DMS153 treated with DMSO at 0.1 percent for 48 hours (cell line): ENCODE measurements at regions not wholly inside any gene's neighbourhood (a gene's known extent, or its start where the extent isn't known, plus 50 kb on each side); places are given as distances from the start of the nearest gene placed in this dataset.
A peak's percentile ranks its signal among the peaks of the same experiment; 100 is the strongest.

Experiments
- DNase-seq: peaks from one replicate; lab custom pipeline; 2025; ENCODE audit not compliant: unreplicated experiment; lab: John Stamatoyannopoulos, UW

DNA sequence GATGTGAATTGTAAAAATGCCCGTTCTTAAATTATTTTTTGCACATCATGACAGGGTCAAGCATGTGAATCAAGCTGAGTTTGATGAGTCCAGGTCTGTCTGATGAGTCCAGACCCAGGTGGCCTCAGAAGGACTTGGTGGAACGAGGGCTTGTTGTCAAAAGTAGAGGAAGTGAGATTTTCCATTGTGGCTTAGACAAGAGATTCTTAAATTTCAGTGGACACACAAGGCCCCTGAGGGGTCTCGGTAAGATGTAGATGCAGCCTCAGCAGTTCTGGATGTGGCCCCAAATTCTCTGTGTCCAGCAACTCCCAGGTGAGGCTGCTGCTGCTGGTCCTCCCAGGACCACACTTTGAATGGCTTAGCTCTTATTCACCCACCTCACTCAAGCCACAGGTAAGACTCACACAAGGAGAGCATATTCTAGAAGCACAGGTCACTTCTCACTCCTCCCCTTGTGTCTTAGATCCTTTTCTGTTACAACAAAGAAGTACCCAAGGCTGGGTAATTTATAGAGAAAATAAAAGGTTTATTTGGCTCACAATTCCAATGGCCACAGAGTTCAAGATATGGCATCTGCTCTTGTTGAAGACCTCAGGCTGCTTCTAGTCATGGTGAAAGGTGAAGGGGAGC lies 98.8 kb downstream of the GGTLC2 start:
- DNase-seq, result no peak

DNA sequence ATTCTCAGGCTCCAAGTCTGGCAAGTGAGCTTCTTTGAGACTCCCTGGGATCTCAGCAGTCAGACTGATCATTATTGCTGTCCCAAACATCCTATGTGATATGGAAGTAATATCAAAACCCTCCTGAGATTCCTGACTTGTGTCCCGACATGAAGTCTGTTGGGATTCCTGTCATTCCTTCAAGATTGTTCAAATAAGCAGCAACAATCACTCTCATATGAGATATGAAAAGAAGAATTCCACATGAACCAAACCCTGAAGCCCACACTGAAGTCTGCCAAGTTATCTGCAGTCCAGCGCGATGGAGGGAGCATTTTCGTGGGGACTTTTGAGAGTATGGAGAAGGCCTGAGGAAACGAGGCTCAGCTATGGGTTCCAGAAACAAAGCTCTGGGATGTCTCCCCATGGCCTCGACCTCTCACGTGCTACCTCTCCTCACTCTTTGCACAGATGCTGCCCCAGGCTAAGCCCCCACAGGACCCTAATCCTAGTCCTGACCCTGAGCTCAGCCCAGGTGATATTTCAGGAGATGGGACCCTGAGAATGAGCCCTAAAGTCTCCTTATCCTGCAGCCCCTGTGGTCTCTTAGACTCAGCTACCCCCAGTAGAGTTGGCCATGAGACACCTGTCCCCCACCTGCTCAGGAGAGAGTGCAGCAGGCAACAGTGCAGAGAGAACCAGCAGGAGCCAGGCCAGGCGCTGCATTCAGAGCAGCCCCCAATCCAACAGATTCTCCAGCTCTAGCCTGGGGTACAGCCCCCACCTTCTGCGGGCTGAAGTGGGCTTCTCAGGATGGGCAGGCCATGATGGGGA lies 100.2 kb downstream of the GGTLC2 start:
- DNase-seq, result no peak

DNA sequence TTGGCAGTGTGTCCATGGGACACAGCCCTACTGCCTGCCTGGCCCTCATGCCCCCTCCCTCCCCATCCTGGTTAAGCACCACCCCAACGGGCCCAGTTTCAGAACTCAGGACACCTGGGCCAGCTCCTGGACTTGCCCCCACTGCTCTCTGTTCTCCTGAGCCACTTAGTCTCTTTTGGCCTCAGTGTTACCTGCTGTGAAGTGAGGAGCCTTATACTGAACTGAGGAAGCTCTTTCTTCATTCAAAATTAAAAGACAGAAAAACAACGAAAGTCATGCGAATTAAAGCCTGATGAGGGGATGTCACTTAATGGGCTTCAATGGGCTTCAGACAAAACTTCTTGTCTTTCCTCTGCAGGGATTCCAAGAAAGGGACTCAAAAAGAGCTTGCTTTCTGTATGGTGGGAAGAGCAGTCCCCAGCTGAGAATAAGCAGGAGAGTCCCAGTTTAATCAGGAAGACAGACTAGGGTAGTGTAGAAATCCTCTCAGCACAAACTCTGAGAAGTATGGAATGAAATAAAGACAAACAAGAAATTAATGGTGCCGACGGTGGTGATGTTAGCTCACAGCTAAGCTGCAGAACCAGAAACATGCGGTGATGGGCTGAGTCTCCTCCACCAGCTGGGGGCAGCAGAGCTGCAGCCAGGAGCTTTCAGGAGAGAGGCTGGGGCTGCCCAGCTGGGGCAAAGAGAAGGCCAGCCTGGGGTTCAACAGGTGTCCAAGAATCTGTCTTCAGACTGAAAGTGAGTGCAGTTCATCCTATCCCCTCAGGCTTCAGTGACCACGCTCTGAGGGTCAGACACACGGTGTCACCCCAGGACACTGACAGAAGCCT lies 101.0 kb downstream of the GGTLC2 start:
- peak; percentile 5 for DNase-seq

DNA sequence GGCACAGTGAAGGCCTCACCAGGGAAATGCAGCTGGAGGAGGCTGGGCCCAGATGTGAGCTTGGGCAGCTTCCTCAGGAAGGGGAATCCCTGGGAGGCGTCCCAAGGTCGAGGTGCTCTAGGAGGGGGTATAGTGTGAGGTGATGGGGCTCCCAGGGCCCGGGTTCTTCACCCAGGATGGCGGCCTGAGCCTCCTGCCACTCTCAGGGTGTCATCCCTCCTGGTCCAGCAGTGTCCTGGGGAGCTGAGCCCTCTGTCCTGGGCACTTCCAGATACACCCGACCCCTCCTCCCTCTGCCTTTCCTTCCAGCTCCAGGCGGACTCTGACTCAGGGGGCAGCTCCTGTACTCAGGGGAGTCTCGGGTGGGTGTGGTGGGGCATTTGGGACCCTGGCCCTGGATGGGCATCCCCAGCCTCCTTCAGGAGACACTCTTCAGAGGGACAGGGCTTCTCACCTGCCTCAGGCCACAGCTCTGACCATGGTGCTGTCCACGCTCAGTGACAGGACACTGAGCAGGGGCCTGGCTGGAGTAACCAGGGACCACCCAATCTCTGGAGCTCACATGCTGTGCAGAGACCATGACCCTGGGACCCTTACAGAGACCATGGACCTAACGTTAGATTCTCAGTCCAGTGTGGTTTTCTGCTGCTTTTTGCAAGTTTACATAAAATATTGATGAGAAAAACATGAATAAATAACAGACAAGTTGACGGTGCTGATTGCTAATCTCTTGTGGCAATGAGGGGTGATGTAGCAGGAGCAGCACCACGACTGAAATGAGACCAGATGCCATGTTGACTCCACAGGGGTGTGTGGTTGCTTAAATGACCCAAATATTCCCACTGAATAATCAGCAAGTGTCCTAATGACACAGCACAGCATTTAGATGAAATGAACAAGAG lies 101.9 kb downstream of the GGTLC2 start:
- DNase-seq, result no peak

DNA sequence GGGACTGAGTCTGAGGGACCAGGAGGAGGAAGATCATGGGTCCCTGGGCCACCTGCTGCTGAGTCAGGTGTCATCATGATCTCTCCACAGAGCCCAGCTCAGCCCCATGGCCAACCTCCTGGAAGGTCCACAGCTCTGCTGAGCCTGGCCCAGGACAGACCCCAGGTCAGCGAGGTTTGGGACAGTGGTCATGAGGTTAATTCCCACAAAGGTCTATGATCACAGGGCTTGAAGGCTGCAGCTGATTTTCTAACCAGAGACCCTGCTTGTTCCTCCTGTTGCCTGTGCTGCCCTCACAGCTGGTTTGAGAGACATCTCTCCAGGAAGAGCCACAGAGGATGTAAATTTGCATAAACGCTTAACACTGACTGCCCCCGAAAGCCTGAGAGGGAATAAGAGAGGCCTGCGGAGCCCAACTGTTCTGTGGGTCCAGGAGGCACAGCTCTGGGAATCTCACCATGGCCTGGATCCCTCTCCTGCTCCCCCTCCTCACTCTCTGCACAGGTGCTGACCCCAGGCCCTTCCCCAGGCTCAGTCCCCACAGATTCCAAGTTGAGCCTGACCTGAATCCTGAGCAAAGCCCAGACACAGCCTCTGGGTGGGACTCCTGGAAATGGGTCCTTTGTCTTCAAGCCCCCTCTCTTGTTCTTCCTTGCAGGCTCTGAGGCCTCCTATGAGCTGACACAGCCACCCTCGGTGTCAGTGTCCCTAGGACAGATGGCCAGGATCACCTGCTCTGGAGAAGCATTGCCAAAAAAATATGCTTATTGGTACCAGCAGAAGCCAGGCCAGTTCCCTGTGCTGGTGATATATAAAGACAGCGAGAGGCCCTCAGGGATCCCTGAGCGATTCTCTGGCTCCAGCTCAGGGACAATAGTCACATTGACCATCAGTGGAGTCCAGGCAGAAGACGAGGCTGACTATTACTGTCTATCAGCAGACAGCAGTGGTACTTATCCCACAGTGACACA lies 102.8 kb downstream of the GGTLC2 start:
- DNase-seq, result no peak

DNA sequence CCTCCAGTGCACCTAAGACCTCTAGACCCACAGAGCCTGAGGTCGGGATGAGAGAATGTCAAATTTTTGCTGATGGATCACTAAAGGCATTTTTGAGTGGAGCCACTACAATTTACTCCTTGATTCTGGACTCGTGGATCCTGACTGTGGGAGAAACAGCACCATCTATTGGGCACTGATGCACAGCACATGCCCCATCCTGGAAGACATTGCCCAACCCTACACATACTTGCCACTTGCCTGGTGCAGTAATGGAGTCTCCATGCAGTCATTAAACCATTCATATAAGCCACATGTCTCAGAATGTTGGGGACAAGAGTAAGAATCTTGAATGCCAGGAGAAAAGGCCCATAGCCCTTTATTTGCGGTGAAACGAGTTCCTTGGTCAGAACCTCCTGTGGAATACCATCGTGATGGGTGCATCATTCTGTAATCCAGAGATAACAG lies 103.9 kb downstream of the GGTLC2 start:
- peak; percentile 6 for DNase-seq

DNA sequence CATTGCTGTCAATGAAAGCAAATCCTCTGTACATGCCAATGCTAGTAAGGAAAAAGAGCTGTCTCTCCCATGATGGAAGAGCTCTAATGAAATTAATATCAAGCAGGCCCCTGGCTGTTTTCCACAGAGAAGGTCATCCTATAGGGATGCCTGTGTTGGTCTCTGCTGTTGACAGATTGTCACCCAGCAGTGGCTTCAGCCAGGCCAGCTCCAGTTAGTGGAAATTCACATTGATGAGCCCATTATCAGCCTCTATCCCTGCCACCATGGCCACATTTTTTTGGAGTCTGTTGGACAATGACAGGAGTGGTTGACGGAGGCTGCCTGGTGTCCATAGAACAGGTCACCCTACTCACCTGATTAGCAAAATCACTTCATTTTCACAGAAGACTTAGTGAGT lies 104.3 kb downstream of the GGTLC2 start:
- DNase-seq, result no peak

DNA sequence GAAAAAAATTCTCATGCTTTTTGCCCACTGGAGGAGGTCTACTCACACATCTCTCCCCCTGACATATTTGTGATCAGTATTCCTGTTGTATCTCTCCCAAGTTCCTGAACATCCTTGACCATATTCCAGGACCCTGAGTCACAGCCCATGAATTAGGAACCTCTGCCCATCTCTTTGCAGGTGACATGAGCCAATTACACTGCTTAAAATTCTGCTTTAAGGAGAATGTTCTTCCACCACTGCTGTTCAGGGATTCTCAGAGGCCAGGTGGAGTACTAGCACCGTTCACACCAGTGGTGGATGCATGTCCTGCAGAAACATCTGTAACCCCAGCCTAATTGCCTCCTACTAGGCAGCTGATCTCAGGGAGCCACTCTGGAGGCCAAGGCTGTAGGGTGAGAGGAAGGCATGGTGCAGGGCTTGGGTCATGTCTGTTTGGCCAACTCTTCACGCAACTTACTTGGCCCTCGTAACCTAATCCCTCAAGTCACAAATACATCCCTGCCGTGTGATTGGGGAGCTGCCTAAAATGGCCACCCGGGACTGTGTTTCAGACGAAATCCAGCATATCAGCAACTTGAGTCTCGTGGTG lies 104.8 kb downstream of the GGTLC2 start:
- DNase-seq, result no peak

DNA sequence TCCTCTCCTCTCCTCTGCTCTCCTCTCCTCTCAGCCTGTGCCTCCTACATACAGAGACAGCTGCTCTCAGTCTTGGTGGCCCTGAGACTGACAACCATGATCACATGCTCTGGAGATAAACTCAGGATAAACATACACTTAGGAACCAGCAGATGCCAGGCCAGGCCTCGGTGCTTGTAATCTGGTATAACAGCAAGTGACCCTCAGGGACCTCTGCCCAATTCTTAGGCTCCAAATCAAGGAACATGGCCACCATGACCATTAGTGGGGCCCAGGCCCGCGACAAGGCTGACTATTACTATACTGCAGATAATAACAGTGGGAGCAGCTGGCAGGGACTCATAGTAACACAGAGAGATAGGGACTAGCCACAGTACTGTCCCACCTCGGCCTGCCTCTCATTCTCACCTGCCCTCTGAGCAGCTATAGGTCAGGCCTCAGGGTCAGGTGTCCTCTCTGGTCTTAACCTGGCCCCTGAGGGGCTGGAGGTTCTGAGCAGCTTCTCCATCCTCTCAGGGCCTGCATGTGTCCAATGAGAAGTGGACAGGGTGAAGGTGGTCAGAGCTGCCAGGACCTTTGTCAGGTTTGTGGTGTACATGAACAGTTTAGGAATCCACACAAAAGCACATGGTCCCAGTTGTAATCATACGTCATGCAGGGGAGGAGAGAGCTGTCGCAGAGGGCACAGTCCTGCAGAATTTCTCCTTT lies 106.1 kb downstream of the GGTLC2 start:
- DNase-seq, result no peak

DNA sequence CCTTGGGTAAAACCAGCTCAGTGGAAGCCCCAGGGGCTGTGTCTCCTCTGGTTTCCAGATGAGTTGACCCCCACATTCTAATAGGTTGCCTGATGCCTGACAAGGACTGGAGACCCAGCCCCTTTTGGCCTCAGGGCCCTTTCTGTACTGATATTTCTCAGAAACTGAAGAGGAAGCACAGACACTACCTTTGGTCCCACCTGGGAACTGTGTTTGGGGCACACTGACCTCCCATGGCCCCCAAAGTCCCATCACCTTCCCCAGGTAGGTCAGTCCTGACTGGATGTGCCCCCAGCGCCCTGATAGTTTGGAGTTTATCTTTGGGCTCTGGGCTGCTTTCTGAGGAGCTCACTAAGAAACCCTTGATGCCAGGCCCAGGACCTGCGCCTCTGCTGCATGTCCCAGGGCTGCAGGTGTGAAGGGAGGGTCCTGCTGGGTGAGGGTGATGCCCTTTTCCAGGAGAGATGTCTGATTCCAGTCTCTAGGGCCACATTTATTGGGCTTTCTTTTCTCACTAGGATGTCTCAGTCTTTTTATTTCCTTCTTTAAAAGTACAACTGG lies 106.7 kb downstream of the GGTLC2 start:
- DNase-seq, result no peak

DNA sequence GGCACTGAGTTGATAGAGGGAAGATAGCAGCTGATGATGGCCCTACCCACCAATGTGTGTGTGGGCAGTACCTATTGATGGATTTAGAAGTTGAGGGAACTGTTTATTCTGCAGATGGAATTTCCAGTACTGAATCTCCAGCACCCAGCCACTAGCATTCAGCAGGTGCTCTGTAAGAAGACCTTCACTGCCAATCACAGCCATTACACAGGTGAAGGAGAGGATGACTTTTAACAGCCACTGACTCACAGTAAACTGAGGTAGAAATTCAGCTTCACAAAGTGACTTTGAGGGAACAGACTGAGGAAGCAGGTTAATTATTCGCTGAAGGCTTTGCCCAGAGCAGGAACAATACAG lies 107.8 kb downstream of the GGTLC2 start:
- no peak for DNase-seq

DNA sequence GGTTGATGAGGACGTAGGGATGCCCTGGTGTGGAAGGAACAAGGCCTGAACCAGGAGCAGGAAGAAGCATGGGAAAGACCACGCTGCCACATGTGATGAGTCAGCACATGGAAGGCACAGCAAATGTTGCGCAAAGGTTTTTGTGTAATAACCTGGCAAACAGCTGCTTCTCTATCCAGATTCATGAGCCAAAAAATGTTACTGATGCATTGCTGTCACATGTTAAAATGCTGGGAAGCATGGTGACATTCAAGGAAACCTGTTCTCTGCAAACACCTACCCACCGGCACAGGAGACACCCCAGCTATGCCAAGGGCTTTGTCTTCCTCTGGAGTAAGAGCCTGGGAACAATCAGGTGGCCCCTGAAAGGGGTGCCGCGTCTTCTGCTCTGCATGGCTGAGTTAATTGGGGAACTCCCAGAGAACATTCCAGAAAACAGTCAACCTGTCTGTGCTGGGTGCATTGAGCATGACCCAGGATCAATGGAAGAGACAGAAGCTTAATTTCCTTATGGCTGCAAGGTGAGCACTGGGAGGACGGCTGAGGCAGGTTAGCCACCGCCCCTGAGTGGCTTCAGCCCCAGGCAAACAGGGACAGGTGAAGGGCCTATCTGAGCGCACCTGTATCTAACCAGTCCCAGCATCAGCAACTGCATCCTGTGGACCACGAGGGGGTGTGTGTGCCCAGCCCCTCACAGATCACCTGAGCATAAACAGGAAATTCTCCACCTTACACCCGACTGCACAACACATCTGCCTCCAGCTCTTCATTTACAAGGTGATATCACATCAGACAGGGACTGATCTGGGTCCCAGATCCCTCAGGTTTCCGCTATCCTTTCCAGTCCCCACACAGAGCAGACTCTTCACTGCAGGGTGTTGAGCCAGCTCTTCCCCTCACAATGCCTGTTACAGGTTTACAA lies 108.4 kb downstream of the GGTLC2 start:
- no peak for DNase-seq

DNA sequence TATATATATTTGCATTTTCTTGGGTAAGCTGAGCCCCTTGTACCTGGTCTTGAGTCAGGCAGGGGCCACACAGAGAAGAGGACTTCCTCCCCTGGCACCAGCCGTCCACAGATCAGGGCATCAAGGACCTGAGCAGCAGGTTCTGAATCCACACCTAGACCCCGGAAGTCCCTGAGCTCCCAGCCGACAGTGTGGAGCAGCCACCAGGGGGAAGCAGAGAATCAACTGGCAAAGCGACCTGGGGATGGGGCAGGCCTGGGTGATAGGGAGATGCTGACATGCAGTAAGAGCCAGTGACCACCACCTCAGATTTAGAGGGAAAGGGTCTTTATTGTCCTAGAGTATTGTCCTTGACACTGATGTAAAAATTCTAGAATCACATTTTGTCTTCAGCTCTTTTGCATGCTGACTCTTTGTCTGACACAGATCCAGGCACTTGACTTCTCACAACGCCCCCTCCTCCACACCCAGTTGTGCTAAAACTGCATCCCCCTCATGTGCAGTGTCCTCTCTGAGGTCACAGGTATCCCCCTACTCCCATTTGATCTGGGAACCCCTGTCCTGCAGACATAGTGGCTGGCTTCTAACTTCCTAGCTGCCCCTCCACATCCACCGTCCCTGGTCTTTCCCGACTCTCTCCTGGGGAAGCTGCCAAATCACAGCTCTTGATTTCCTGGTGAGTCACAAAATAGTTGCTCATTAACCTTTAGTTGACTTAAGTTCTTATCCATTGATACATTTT lies 109.3 kb downstream of the GGTLC2 start:
- peak; percentile 64 for DNase-seq

DNA sequence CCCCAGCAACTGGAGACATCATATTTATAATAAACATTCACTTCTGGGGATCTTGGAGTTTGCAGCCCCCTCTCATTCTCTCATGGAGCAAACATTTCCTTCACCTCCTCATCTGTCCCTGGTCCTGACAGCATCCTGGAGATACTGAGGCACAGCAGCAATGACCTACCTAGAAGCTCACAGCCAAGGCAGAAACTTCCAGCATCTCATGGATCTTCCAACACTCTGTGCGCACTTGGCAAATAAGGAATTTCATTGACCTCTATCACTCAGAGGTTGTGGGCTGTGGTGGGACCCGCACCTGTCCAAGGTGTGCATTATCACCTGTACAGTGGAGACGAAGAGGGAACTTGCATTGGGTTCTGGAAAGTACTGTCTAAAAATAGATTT lies 109.8 kb downstream of the GGTLC2 start:
- no peak for DNase-seq

DNA sequence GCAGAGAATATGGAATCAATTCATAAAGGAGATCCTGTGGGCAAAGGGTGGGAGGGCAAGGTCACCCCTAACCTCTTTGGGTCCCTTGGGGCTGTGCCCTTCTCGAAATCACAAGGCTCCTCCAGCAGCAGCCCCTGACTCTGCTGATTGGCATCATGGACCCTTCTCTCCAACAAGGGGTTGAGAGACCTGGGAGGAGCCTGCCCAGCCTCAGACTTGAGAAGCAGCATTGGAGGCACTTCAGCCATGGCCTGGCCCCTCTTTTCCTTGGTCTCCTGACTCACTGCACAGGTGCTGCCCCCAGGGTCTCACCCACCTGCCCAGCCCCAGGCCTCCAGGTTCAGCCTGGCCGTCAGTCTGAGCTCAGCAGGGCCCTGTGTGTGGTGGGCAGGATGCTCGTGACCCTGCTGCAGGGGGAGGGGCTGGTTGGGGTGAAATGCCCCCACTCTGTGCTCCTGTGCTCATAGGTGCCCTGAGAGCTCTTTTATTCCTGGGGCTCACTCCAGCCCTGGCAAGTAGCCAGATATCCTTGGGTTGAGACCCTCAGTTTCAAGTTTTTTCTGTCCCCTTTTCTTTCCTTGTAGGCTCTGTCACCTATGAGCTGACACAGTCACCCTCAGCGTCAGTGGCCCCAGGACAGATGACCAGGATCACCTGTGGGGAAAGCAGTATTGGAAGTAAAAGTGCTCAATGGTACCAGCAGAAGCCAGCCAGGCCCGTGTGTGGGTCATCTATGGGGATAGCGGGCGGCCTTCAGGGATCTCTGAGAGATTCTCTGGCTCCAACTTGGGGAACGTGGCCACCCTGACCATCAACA lies 110.8 kb downstream of the GGTLC2 start:
- no peak for DNase-seq

DNA sequence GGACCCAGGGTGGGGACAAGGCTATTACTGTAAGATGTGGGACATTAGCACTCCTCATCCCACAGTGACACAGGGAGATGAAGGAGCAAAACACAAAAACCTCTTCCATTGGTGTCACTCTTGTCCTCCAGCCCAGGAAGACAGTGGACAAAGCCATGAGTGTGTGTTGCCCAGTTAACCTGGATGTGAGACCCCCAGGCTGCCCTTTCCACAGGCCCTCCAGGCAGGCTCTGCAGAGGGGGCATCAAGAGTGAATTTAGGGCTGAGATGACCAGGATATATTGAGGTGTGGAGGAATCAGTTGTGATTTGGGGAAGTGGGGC lies 111.3 kb downstream of the GGTLC2 start:
- no peak for DNase-seq
